Trophoblast cell (in vitro differentiated cells and primary cell): ENCODE measurements at regions not wholly inside any gene's neighbourhood (a gene's known extent, or its start where the extent isn't known, plus 50 kb on each side); places are given as distances from the start of the nearest gene placed in this dataset.

ENCODE experiments used
- DNase-seq, 2 donors: peaks; one replicate each; pipeline ENCODE4 v3.0.0-alpha.2; 2016
- H2AFZ ChIP-seq: 2 replicates; pipeline ENCODE4 v1.6.1; 2013; ENCODE audit warnings: low read length, moderate library complexity, mild to moderate bottlenecking; ENCODE audit not compliant: insufficient read depth, poor library complexity
- H2AK5ac ChIP-seq: 2 replicates; pipeline ENCODE4 v1.6.1; 2013; ENCODE audit warnings: mild to moderate bottlenecking, low read length
- H2BK120ac ChIP-seq: 2 replicates; pipeline ENCODE4 v1.6.1; 2013; ENCODE audit warnings: low read length, mild to moderate bottlenecking, moderate library complexity; ENCODE audit not compliant: insufficient read depth, poor library complexity
- H2BK12ac ChIP-seq: 2 replicates; pipeline ENCODE4 v1.6.1; 2013; ENCODE audit warnings: mild to moderate bottlenecking, low read length, moderate library complexity
- H2BK5ac ChIP-seq: 2 replicates; pipeline ENCODE4 v1.6.1; 2013; ENCODE audit warnings: low read length, low read depth, moderate library complexity, mild to moderate bottlenecking; ENCODE audit not compliant: poor library complexity
- H3K14ac ChIP-seq: 2 replicates; pipeline ENCODE4 v1.6.1; 2013; ENCODE audit warnings: mild to moderate bottlenecking, low read length
- H3K18ac ChIP-seq: 2 replicates; pipeline ENCODE4 v1.6.1; 2013; ENCODE audit warnings: mild to moderate bottlenecking, low read length
- H3K23ac ChIP-seq: 2 replicates; pipeline ENCODE4 v1.6.1; 2013; ENCODE audit warnings: low read length
- H3K27ac ChIP-seq: 2 replicates; pipeline ENCODE4 v1.5.1; 2013; ENCODE audit warnings: low read depth, mild to moderate bottlenecking, inconsistent platforms, low read length, moderate library complexity
- H3K27me3 ChIP-seq: 2 replicates; pipeline ENCODE4 v1.6.1; 2013; ENCODE audit warnings: inconsistent platforms, mild to moderate bottlenecking, low read length, moderate library complexity; ENCODE audit not compliant: insufficient read depth
- H3K36me3 ChIP-seq, 2 experiments: 1 replicate in 1 of 2; 2 replicates in 1 of 2; pipeline ENCODE4 v1.6.1; 2013; ENCODE audit warnings: low read length in 2 of 2, mild to moderate bottlenecking in 2 of 2, moderate library complexity in 1 of 2; ENCODE audit not compliant: insufficient read depth in 2 of 2, control insufficient read depth in 1 of 2
- H3K4ac ChIP-seq: 2 replicates; pipeline ENCODE4 v1.6.1; 2013; ENCODE audit warnings: low read depth, mild to moderate bottlenecking, low read length, moderate library complexity
- H3K4me1 ChIP-seq, 2 experiments: 1 replicate in 1 of 2; 2 replicates in 1 of 2; pipeline ENCODE4 v1.6.1; 2013; ENCODE audit warnings: low read length in 2 of 2, mild to moderate bottlenecking in 2 of 2, moderate library complexity in 1 of 2; ENCODE audit not compliant: insufficient read depth in 2 of 2, control insufficient read depth in 1 of 2
- H3K4me2 ChIP-seq: 2 replicates; pipeline ENCODE4 v1.6.1; 2013; ENCODE audit warnings: inconsistent platforms, mild to moderate bottlenecking, low read length, moderate library complexity
- H3K4me3 ChIP-seq: 2 replicates; pipeline ENCODE4 v1.5.1; 2013; ENCODE audit warnings: mild to moderate bottlenecking, low read depth, low read length, inconsistent platforms
- H3K79me1 ChIP-seq: one replicate; pipeline ENCODE4 v1.6.1; 2013; ENCODE audit warnings: low read length
- H3K79me2 ChIP-seq: 2 replicates; pipeline ENCODE4 v1.6.1; 2013; ENCODE audit warnings: low read length, mild to moderate bottlenecking; ENCODE audit not compliant: control insufficient read depth, insufficient read depth, poor library complexity
- H3K9ac ChIP-seq: 2 replicates; pipeline ENCODE4 v1.6.1; 2013; ENCODE audit warnings: mild to moderate bottlenecking, low read length
- H3K9me3 ChIP-seq: 2 replicates; pipeline ENCODE4 v1.6.1; 2013; ENCODE audit warnings: low read depth, mild to moderate bottlenecking, control low read depth, inconsistent platforms, low read length; ENCODE audit not compliant: insufficient read depth
- H4K12ac ChIP-seq: 2 replicates; pipeline ENCODE4 v1.6.1; 2013; ENCODE audit warnings: low read depth, mild to moderate bottlenecking, low read length, moderate library complexity
- H4K8ac ChIP-seq: 2 replicates; pipeline ENCODE4 v1.6.1; 2013; ENCODE audit warnings: low read depth, mild to moderate bottlenecking, low read length, moderate library complexity
- H4K91ac ChIP-seq: one replicate; pipeline ENCODE4 v1.6.1; 2013; ENCODE audit warnings: low read depth, mild to moderate bottlenecking, low read length, moderate library complexity
- WGBS: extraction: QIAGEN DNeasy Blood & Tissue Kit; methylation state at CpG from one replicate; pipeline ENCODE4 v1.1.7; 2013; ENCODE audit warnings: missing lambda C conversion rate; ENCODE audit not compliant: insufficient read length, insufficient coverage; ENCODE audit errors: extremely low coverage; 5-methylcytosine and 5-hydroxymethylcytosine counted together

DNA sequence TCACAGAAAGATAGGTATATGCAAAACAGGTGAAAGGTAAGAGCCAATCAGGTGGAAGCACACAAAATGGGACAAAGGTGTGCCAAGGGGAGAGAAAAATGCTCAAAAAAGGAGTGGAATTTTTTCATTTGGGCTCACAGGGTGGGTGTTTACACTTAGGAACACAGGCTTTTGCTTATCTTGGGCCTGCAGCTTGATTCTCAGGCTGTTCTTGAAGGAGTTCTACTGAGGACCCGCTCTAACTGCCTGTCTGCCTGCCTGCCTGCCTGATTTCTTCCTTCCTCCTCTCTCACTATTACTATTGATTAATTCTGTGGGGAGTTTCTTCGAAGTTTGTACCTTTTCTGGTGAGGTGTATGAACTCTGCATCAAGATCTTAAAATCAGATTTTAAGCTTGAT lies 120.3 kb upstream of the CTSO start:
- Histone ChIP-seq H3K14ac (no peak overlapping the region), H2BK120ac (no peak overlapping the region), H3K36me3 (peaks cover 0 to 2% of the 10 kb centered on the region in 2 experiments), H3K18ac (no peak overlapping the region), H3K79me1 (no peaks in the 10 kb centered on the region), H2BK12ac (no peak overlapping the region), H3K4me2 (no peak overlapping the region), H3K4me1 (no peaks in the 10 kb centered on the region), H3K27me3 (no peaks in the 10 kb centered on the region), H4K8ac (no peak overlapping the region), H3K79me2 (no peaks in the 10 kb centered on the region), H2AFZ (no peak overlapping the region), H4K12ac (no peak overlapping the region), H3K9me3 (peaks cover 6% of the 10 kb centered on the region), H2BK5ac (no peak overlapping the region), H3K27ac (no peak overlapping the region), H4K91ac (no peak overlapping the region), H3K23ac (no peak overlapping the region), H3K4me3 (no peak overlapping the region), H3K9ac (no peak overlapping the region), H2AK5ac (no peak overlapping the region), H3K4ac (no peak overlapping the region)
- no CpG with 5 or more reads among the region's 2 CpGs for WGBS
- DNase-seq, result no peak

DNA sequence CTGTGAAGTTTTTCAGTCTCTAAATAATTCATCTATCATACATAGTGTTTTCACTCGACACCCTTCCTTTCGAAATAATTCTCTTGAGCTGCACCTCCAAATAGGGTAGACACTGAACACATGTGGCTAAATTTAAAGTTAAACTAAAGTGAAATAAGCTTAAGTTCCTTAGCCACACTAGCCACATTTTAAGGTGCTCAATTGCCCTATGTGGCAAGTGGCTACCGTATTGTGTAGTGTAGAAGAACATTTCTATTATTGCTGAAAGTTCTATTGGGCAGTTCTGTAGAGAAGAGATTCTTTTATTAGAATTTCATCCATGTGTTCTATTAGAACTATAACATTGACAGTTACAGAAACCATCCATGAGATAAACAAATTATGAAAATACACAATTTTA lies 107.0 kb upstream of the CTSO start:
- no peak overlapping the region for H3K4ac ChIP-seq
- H3K79me1 ChIP-seq, result no peaks in the 10 kb centered on the region
- no peak overlapping the region for H3K4me2 ChIP-seq
- H4K12ac ChIP-seq, result no peak overlapping the region
- WGBS, result no CpG with 5 or more reads among the region's 3 CpGs
- H4K91ac ChIP-seq, result no peak overlapping the region
- H2BK120ac ChIP-seq, result no peak overlapping the region
- no peak overlapping the region for H3K4me3 ChIP-seq
- no peak overlapping the region for H3K18ac ChIP-seq
- H3K14ac ChIP-seq, result no peak overlapping the region
- no peak overlapping the region for H2BK12ac ChIP-seq
- H3K9ac ChIP-seq, result no peak overlapping the region
- no peaks in the 10 kb centered on the region for H3K36me3 ChIP-seq
- H3K79me2 ChIP-seq, result no peaks in the 10 kb centered on the region
- no peaks in the 10 kb centered on the region for H3K4me1 ChIP-seq
- no peaks in the 10 kb centered on the region for H3K27me3 ChIP-seq
- no peak overlapping the region for H3K23ac ChIP-seq
- no peak overlapping the region for H3K27ac ChIP-seq
- H2BK5ac ChIP-seq, result no peak overlapping the region
- H2AK5ac ChIP-seq, result no peak overlapping the region
- H3K9me3 ChIP-seq, result no peaks in the 10 kb centered on the region
- no peak for DNase-seq
- H2AFZ ChIP-seq, result no peak overlapping the region
- no peak overlapping the region for H4K8ac ChIP-seq

DNA sequence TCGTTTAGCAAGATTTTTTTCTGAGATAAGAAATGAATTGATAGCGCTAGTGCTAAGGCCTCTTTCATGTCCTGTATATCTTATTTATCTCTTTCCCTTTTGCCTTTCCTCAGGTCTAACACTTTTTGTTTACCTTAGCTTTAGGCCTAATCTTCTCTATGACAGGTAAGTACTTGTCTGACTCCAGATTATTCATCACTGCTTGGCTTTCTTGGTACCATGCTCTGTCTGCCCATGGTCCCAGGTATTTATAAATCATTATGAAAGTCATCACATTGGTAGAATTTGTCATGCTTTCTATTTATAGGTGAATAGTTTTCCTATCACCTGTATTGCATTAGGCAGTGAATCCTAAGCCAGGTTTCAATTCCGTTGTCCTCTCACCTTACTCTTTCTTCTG lies 99.5 kb upstream of the CTSO start:
- no peak overlapping the region for H2BK5ac ChIP-seq

DNA sequence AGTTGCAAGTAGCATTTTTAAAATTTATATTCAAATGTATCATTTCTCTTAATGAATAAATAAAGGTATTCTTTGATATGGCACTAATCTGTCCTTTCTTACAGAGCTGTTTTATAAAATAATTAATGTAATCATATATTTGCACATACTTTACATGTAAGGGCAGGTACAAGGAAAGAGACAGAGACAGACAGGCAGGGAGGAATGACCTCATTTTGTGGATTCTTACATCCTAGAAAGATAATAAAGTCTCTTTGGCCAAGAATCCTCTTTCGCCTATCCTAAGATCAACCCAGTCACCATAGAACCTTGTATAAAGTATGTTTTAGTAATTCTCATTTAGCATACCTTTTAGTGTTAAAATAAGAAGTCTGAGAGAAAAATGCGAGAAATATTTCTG lies 98.5 kb upstream of the CTSO start:
- Histone ChIP-seq H2AFZ (no peak overlapping the region), H3K27ac (no peak overlapping the region), H3K4me3 (no peak overlapping the region), H4K91ac (no peak overlapping the region), H2BK12ac (no peak overlapping the region), H3K9me3 (no peaks in the 10 kb centered on the region), H2BK5ac (no peak overlapping the region), H3K79me1 (no peaks in the 10 kb centered on the region), H4K8ac (no peak overlapping the region), H3K79me2 (no peaks in the 10 kb centered on the region), H2AK5ac (no peak overlapping the region), H3K4me1 (no peaks in the 10 kb centered on the region), H2BK120ac (no peak overlapping the region), H3K9ac (no peak overlapping the region), H3K36me3 (no peaks in the 10 kb centered on the region), H3K23ac (no peak overlapping the region), H3K14ac (no peak overlapping the region), H3K18ac (no peak overlapping the region), H3K4ac (no peak overlapping the region), H3K27me3 (no peaks in the 10 kb centered on the region), H4K12ac (no peak overlapping the region), H3K4me2 (no peak overlapping the region)
- no peak for DNase-seq
- no CpG with 5 or more reads among the region's 2 CpGs for WGBS

More for the DNA sequence above, 99.5 kb upstream of the CTSO start:
- H3K4ac ChIP-seq, result no peak overlapping the region
- no peak for DNase-seq
- H4K12ac ChIP-seq, result no peak overlapping the region
- H3K18ac ChIP-seq, result no peak overlapping the region
- H3K14ac ChIP-seq, result no peak overlapping the region
- no peaks in the 10 kb centered on the region for H3K4me1 ChIP-seq
- H3K9ac ChIP-seq, result no peak overlapping the region
- no CpG with 5 or more reads among the region's 3 CpGs for WGBS
- no peaks in the 10 kb centered on the region for H3K9me3 ChIP-seq
- no peak overlapping the region for H4K91ac ChIP-seq
- no peak overlapping the region for H2BK12ac ChIP-seq
- H3K27me3 ChIP-seq, result no peaks in the 10 kb centered on the region
- no peaks in the 10 kb centered on the region for H3K79me1 ChIP-seq
- H3K79me2 ChIP-seq, result no peaks in the 10 kb centered on the region
- no peak overlapping the region for H3K23ac ChIP-seq
- no peak overlapping the region for H2AFZ ChIP-seq
- no peaks in the 10 kb centered on the region for H3K36me3 ChIP-seq
- H4K8ac ChIP-seq, result no peak overlapping the region
- no peak overlapping the region for H2AK5ac ChIP-seq
- H2BK120ac ChIP-seq, result no peak overlapping the region
- no peak overlapping the region for H3K4me3 ChIP-seq
- no peak overlapping the region for H3K4me2 ChIP-seq
- H3K27ac ChIP-seq, result no peak overlapping the region
